Panc1 (cell line): ENCODE measurements at regions not wholly inside any gene's neighbourhood (a gene's known extent, or its start where the extent isn't known, plus 50 kb on each side); places are given as distances from the start of the nearest gene placed in this dataset.

ENCODE experiments used
- POLR2AphosphoS5 ChIP-seq: IDR thresholded peaks from 2 replicates; pipeline ENCODE4 v1.6.1; 2012; ENCODE audit warnings: mild to moderate bottlenecking, low read depth, low read length, moderate library complexity
- SIN3A ChIP-seq: IDR thresholded peaks from 2 replicates; pipeline ENCODE4 v1.6.1; 2012; ENCODE audit warnings: low read depth, mild to moderate bottlenecking, low read length, moderate library complexity, borderline replicate concordance; ENCODE audit not compliant: insufficient read depth
- TF ChIP-seq, protein P1 (sequence below): fragments of 450-650 bp; IDR thresholded peaks from 2 replicates; pipeline ENCODE4 v1.5.1; 2017; ENCODE audit warnings: mild to moderate bottlenecking

DNA sequence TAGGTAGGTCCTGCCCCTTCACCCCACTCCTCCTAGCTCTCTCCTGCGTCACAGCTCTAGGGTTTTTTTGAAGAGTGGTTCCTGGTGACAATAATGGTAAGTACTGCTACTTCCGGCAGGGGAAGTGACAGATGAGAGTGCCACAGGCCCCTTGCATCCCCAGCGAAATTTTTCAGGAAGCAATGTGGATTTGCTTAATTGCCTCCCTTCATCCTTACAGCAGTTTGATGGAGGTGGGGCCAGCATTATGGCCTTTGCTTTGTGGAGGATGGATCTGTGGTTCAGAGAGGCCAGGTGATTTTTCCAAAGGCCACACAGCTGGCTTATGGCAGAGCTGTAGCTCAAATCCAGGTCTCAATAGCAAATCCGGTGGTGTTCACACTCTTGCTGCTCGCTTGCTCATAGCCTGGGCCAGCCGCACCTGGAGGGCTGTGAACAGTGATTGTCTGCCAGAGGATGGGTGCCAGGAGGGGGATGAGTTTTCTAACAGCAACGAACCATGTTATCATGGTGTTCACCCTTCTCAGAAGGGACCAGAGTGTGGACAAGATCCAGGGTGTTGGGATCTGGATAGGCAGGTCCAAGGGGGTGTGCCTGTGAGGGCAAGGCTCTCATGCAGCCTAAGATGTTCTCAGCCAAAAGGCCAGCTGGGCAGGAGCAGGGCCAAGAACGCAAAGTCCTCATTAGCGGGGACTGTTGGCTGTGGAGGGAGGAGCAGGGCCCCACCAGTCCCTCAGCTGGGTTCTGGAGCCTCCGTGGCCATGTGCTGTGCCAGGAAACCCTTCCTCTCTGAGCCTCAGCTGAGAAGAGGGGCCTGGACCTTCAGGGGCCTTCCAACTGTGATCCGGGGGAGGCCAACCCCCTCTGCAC is 89.0 kb downstream of the EMX2 start:
- TF ChIP-seq, protein P1, sequence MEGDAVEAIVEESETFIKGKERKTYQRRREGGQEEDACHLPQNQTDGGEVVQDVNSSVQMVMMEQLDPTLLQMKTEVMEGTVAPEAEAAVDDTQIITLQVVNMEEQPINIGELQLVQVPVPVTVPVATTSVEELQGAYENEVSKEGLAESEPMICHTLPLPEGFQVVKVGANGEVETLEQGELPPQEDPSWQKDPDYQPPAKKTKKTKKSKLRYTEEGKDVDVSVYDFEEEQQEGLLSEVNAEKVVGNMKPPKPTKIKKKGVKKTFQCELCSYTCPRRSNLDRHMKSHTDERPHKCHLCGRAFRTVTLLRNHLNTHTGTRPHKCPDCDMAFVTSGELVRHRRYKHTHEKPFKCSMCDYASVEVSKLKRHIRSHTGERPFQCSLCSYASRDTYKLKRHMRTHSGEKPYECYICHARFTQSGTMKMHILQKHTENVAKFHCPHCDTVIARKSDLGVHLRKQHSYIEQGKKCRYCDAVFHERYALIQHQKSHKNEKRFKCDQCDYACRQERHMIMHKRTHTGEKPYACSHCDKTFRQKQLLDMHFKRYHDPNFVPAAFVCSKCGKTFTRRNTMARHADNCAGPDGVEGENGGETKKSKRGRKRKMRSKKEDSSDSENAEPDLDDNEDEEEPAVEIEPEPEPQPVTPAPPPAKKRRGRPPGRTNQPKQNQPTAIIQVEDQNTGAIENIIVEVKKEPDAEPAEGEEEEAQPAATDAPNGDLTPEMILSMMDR = no peak
- TF ChIP-seq POLR2AphosphoS5 (no peak), SIN3A (no peak)
